ENCODE measurements at regions not wholly inside any gene's neighbourhood (a gene's known extent, or its start where the extent isn't known, plus 50 kb on each side); places are given as distances from the start of the nearest gene placed in this dataset.
A peak's percentile ranks its signal among the peaks of the same experiment; 100 is the strongest.

DNA sequence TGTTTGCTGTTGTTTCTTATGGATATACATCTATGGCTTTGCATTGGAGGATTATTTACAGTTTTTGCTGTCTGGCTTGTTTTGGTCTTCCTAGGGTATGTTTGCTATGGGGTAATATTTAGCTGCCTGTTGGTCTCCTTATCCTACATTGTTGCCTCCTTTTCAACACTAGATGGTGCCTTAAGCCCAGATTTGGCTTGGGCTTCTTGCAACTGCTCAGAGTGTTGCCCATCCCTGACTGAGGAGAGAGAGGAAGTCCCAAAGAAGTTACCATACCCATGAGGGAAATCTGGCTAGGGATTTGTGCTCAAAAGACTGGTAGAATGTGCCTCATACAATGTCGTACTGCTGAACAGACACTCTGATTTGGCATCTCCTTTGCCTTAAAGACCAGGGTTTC lies 94.6 kb upstream of the MUCL1 start:
- Histone ChIP-seq H4K8ac (replicated peaks; ENCODE audit: insufficient read length, low read depth, low read length) (no peak overlapping the region), H3T11ph (ENCODE audit: low read length) (no peak overlapping the region), H3K14ac (ENCODE audit: insufficient read depth, low read length) (no peak overlapping the region), H3K79me2 (ENCODE audit: insufficient read depth, low read length) (no peaks in the 10 kb centered on the region), H3K9ac (ENCODE audit: extremely low read depth, insufficient read length, low read length) (no peak overlapping the region), H3K4me1 (ENCODE audit: insufficient read depth, low read length) (peaks cover 2% of the 10 kb centered on the region), H2BK20ac (ENCODE audit: low read depth, low read length, poor library complexity, severe bottlenecking) (no peak overlapping the region), H3K4me2 (ENCODE audit: insufficient read depth, insufficient read length, low read length) (no peak overlapping the region), H2AFZ (ENCODE audit: low read length) (peak overlapping the region; percentile 88), H3K79me1 (ENCODE audit: insufficient read depth, low read depth, low read length, poor library complexity, severe bottlenecking) (no peaks in the 10 kb centered on the region), H3K27ac (ENCODE audit: insufficient read length, low read depth, low read length) (no peak overlapping the region), H4K91ac (ENCODE audit: insufficient read length, low read depth, low read length) (no peak overlapping the region), H3K18ac (ENCODE audit: insufficient read length, low read depth, low read length) (no peak overlapping the region), H3K4ac (ENCODE audit: low read depth, low read length) (no peak overlapping the region), H3K23ac (ENCODE audit: insufficient read length, low read depth, low read length) (no peak overlapping the region), H4K5ac (ENCODE audit: insufficient read length, low read depth, low read length) (no peak overlapping the region), H2BK15ac (ENCODE audit: low read depth, low read length) (no peak overlapping the region), H4K20me1 (ENCODE audit: control insufficient read depth, insufficient read depth, insufficient read length) (no peaks in the 10 kb centered on the region), H2BK5ac (ENCODE audit: insufficient read length, low read length) (no peak overlapping the region), H3K9me3 (ENCODE audit: control insufficient read depth, low read depth, low read length) (no peaks in the 10 kb centered on the region), H2AK5ac (ENCODE audit: insufficient read length, low read length) (no peak overlapping the region), H3K23me2 (ENCODE audit: insufficient read length, low read depth, low read length, poor library complexity, severe bottlenecking) (no peaks in the 10 kb centered on the region), H3K56ac (ENCODE audit: insufficient read length, low read depth, low read length) (no peak overlapping the region), H2BK12ac (ENCODE audit: insufficient read length, low read depth, low read length) (no peak overlapping the region), H2BK120ac (ENCODE audit: low read depth, low read length, poor library complexity, severe bottlenecking) (no peak overlapping the region), H3K27me3 (ENCODE audit: insufficient read depth, low read length) (no peaks in the 10 kb centered on the region)
- Mint-ChIP-seq H3K27ac (no peak overlapping the region), H3K4me1 (no peaks in the 10 kb centered on the region), H3K9me3 (peaks cover 3 to 7% of the 10 kb centered on the region in 2 experiments; a peak in 3 of 5 replicates), H3K4me3 (no peak overlapping the region), H3K36me3 (ENCODE audit: insufficient read depth in 1 of 3, low read depth in 3 of 3) (peaks cover 0 to 4% (median 0%) of the 10 kb centered on the region in 3 experiments; a peak in 1 of 7 replicates), H3K27me3 (ENCODE audit: low read depth) (no peaks in the 10 kb centered on the region)
- WGBS (ENCODE audit: extremely low coverage, insufficient read length, low lambda C conversion rate), result no CpG with 5 or more reads among the region's 1 CpG
- peak; percentile 74 for DNase-seq
- TF ChIP-seq, protein P1, sequence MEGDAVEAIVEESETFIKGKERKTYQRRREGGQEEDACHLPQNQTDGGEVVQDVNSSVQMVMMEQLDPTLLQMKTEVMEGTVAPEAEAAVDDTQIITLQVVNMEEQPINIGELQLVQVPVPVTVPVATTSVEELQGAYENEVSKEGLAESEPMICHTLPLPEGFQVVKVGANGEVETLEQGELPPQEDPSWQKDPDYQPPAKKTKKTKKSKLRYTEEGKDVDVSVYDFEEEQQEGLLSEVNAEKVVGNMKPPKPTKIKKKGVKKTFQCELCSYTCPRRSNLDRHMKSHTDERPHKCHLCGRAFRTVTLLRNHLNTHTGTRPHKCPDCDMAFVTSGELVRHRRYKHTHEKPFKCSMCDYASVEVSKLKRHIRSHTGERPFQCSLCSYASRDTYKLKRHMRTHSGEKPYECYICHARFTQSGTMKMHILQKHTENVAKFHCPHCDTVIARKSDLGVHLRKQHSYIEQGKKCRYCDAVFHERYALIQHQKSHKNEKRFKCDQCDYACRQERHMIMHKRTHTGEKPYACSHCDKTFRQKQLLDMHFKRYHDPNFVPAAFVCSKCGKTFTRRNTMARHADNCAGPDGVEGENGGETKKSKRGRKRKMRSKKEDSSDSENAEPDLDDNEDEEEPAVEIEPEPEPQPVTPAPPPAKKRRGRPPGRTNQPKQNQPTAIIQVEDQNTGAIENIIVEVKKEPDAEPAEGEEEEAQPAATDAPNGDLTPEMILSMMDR (conservative IDR thresholded peaks at IDR 0.05), result peak; percentile 81

Data from H9 (cell line).